ENCODE measurements at regions not wholly inside any gene's neighbourhood (a gene's known extent, or its start where the extent isn't known, plus 50 kb on each side); places are given as distances from the start of the nearest gene placed in this dataset.

DNA sequence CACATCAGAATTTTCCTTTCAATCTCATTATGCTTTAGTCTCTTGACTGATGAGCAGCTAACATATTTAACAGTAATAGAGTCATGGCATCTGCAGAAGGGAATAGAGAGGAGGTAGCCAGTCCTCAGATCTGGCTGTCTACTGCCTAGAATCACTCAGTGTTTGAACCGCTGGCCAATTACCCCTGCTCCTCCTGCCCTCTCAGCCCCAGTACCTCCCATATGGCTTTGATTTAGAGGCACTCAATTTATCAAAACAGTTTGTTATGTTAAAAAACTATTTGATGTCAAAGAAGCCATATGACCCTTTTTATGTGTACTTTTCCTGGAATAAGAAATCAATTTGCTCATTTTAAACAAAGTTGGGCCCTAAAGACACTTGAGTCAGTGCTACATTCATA lies 355.2 kb downstream of the CMPK2 start:
- Mint-ChIP-seq H3K4me1 (no peaks in the 10 kb centered on the region), H3K27me3 (ENCODE audit: low read depth) (peaks cover 12% of the 10 kb centered on the region), H3K4me3 (no peak overlapping the region), H3K36me3 (peaks cover 65% of the 10 kb centered on the region), H3K9me3 (peaks cover 87% of the 10 kb centered on the region), H3K27ac (no peak overlapping the region)
- ChIA-PET CTCF (no interaction called here), POLR2A (no interaction called here)
- ATAC-seq (no peak), DNase-seq (ENCODE audit: low spot score) (no peak)
- TF ChIP-seq ELF4 (CRISPR knock-in tag; IDR thresholded peaks at IDR 0.05; ENCODE audit: low read depth) (no peak), ZNF416 (CRISPR knock-in tag; IDR thresholded peaks at IDR 0.05) (no peak), TEAD1 (CRISPR knock-in tag; IDR thresholded peaks at IDR 0.05) (no peak)
- TF ChIP-seq, protein P1, sequence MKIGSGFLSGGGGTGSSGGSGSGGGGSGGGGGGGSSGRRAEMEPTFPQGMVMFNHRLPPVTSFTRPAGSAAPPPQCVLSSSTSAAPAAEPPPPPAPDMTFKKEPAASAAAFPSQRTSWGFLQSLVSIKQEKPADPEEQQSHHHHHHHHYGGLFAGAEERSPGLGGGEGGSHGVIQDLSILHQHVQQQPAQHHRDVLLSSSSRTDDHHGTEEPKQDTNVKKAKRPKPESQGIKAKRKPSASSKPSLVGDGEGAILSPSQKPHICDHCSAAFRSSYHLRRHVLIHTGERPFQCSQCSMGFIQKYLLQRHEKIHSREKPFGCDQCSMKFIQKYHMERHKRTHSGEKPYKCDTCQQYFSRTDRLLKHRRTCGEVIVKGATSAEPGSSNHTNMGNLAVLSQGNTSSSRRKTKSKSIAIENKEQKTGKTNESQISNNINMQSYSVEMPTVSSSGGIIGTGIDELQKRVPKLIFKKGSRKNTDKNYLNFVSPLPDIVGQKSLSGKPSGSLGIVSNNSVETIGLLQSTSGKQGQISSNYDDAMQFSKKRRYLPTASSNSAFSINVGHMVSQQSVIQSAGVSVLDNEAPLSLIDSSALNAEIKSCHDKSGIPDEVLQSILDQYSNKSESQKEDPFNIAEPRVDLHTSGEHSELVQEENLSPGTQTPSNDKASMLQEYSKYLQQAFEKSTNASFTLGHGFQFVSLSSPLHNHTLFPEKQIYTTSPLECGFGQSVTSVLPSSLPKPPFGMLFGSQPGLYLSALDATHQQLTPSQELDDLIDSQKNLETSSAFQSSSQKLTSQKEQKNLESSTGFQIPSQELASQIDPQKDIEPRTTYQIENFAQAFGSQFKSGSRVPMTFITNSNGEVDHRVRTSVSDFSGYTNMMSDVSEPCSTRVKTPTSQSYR (CRISPR knock-in tag; IDR thresholded peaks at IDR 0.05) = no peak
- TF ChIP-seq, protein P2, sequence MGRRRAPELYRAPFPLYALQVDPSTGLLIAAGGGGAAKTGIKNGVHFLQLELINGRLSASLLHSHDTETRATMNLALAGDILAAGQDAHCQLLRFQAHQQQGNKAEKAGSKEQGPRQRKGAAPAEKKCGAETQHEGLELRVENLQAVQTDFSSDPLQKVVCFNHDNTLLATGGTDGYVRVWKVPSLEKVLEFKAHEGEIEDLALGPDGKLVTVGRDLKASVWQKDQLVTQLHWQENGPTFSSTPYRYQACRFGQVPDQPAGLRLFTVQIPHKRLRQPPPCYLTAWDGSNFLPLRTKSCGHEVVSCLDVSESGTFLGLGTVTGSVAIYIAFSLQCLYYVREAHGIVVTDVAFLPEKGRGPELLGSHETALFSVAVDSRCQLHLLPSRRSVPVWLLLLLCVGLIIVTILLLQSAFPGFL (CRISPR knock-in tag; IDR thresholded peaks at IDR 0.05; ENCODE audit: borderline replicate concordance) = no peak
- TF ChIP-seq, protein P3, sequence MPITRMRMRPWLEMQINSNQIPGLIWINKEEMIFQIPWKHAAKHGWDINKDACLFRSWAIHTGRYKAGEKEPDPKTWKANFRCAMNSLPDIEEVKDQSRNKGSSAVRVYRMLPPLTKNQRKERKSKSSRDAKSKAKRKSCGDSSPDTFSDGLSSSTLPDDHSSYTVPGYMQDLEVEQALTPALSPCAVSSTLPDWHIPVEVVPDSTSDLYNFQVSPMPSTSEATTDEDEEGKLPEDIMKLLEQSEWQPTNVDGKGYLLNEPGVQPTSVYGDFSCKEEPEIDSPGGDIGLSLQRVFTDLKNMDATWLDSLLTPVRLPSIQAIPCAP (CRISPR knock-in tag; IDR thresholded peaks at IDR 0.05) = no peak

DNA sequence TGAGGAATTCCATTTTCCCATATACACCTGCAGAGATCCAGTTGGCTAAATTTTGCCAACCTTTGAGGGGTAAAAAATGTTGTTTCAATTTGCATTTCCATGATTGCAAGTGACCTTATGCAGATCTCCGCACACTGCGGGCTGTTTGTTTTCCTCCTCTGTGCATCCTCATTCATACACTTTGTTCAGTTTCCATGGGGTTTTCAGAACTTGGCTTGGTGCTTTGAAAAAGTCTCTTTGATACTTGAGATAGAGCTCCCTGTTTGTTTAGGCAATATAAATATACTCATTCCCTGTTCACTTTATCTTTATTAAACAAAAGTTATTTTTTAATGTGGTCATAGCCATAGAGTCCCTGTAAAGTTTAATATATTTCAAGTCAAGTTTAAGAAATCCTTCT lies 353.1 kb downstream of the CMPK2 start:
- TF ChIP-seq, protein P4, sequence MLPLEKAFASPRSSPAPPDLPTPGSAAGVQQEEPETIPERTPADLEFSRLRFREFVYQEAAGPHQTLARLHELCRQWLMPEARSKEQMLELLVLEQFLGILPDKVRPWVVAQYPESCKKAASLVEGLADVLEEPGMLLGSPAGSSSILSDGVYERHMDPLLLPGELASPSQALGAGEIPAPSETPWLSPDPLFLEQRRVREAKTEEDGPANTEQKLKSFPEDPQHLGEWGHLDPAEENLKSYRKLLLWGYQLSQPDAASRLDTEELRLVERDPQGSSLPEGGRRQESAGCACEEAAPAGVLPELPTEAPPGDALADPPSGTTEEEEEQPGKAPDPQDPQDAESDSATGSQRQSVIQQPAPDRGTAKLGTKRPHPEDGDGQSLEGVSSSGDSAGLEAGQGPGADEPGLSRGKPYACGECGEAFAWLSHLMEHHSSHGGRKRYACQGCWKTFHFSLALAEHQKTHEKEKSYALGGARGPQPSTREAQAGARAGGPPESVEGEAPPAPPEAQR (CRISPR knock-in tag; IDR thresholded peaks at IDR 0.05) = no peak
- no peak for TF ChIP-seq ATF1 (CRISPR knock-in tag; IDR thresholded peaks at IDR 0.05)
- TF ChIP-seq, protein P5, sequence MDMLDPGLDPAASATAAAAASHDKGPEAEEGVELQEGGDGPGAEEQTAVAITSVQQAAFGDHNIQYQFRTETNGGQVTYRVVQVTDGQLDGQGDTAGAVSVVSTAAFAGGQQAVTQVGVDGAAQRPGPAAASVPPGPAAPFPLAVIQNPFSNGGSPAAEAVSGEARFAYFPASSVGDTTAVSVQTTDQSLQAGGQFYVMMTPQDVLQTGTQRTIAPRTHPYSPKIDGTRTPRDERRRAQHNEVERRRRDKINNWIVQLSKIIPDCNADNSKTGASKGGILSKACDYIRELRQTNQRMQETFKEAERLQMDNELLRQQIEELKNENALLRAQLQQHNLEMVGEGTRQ (CRISPR knock-in tag; IDR thresholded peaks at IDR 0.05) = no peak
- TF ChIP-seq, protein P1 (CRISPR knock-in tag; IDR thresholded peaks at IDR 0.05) = no peak
- TF ChIP-seq MXD4 (CRISPR knock-in tag; IDR thresholded peaks at IDR 0.05; ENCODE audit: borderline replicate concordance) = no peak
- Mint-ChIP-seq H3K27me3 (ENCODE audit: low read depth) (peaks cover 8% of the 10 kb centered on the region), H3K36me3 (peaks cover 55% of the 10 kb centered on the region), H3K9me3 (peaks cover 79% of the 10 kb centered on the region), H3K4me1 (no peaks in the 10 kb centered on the region), H3K27ac (no peak overlapping the region), H3K4me3 (no peak overlapping the region)
- POLR2A ChIA-PET = no interaction called here
- DNase-seq (ENCODE audit: low spot score) (no peak), ATAC-seq (no peak)
- CTCF ChIA-PET = no interaction called here

DNA sequence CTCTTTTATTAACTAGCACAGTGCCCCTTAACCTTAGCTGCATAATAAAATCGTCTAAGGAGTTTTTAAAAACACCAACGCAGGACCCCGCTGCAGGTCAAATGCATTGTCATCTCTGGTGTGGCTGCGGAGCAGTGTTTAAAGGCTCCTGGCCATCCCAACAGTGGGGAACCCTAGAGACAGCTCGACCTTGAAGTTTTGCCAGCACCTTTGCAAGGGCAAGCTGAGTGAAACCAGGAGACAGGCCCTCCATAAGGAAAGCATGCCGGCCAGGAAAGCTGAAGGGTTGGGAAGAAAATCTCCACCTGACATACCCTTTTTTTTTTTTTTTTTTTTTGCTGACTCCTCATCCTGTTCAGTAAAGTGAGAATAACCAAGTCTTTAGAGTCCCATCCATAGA lies 349.0 kb downstream of the CMPK2 start:
- Mint-ChIP-seq H3K9me3 (peaks cover 74% of the 10 kb centered on the region), H3K27ac (no peak overlapping the region), H3K27me3 (ENCODE audit: low read depth) (peaks cover 3% of the 10 kb centered on the region), H3K4me1 (no peaks in the 10 kb centered on the region), H3K36me3 (peaks cover 55% of the 10 kb centered on the region), H3K4me3 (no peak overlapping the region)
- DNase-seq (ENCODE audit: low spot score) (no peak), ATAC-seq (no peak)
- CTCF ChIA-PET = interaction anchor here (0.6 kb wide), 1 partner anchor 53 kb away, joined by 5 read pairs; no protein-coding TSS in a partner anchor
- POLR2A ChIA-PET = no interaction called here
- no peak for TF ChIP-seq RORB (CRISPR knock-in tag; IDR thresholded peaks at IDR 0.05)
- TF ChIP-seq ZNF416 (CRISPR knock-in tag; IDR thresholded peaks at IDR 0.05) = no peak
- TF ChIP-seq TP53 (CRISPR knock-in tag; IDR thresholded peaks at IDR 0.05) = no peak
- no peak for TF ChIP-seq NFE2L1 (CRISPR knock-in tag; IDR thresholded peaks at IDR 0.05)
- no peak for TF ChIP-seq OVOL2 (CRISPR knock-in tag; IDR thresholded peaks at IDR 0.05; ENCODE audit: borderline replicate concordance)
- TF ChIP-seq, protein P6, sequence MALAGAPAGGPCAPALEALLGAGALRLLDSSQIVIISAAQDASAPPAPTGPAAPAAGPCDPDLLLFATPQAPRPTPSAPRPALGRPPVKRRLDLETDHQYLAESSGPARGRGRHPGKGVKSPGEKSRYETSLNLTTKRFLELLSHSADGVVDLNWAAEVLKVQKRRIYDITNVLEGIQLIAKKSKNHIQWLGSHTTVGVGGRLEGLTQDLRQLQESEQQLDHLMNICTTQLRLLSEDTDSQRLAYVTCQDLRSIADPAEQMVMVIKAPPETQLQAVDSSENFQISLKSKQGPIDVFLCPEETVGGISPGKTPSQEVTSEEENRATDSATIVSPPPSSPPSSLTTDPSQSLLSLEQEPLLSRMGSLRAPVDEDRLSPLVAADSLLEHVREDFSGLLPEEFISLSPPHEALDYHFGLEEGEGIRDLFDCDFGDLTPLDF (CRISPR knock-in tag; IDR thresholded peaks at IDR 0.05) = no peak
- TF ChIP-seq ZNF396 (CRISPR knock-in tag; IDR thresholded peaks at IDR 0.05; ENCODE audit: borderline replicate concordance) = no peak
- TF ChIP-seq, protein P7, sequence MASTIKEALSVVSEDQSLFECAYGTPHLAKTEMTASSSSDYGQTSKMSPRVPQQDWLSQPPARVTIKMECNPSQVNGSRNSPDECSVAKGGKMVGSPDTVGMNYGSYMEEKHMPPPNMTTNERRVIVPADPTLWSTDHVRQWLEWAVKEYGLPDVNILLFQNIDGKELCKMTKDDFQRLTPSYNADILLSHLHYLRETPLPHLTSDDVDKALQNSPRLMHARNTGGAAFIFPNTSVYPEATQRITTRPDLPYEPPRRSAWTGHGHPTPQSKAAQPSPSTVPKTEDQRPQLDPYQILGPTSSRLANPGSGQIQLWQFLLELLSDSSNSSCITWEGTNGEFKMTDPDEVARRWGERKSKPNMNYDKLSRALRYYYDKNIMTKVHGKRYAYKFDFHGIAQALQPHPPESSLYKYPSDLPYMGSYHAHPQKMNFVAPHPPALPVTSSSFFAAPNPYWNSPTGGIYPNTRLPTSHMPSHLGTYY (CRISPR knock-in tag; IDR thresholded peaks at IDR 0.05) = no peak
- TF ChIP-seq MYBL2 (CRISPR knock-in tag; IDR thresholded peaks at IDR 0.05) = no peak

Measured in WTC11 (cell line).